ENCODE measurements at regions not wholly inside any gene's neighbourhood (a gene's known extent, or its start where the extent isn't known, plus 50 kb on each side); places are given as distances from the start of the nearest gene placed in this dataset.

DNA sequence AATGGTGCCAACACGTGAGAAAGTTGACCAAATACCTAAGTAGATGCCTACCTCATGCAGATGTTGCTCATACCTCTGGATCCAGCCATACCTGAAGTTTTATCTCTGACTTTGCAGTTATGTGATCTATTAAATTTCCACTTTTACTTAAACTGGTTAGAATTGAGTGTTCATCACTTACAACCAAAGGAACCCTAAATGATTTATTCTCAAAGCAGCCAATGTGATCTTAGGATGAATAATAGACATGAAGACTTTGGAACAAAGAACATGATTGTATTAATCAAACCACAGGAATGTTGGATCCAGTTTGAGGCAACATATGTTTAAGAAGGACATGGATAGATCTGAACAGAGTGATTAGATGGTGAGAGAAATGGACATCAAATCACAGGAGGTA lies 68.7 kb downstream of the IRX6 start:
- TF ChIP-seq POLR2AphosphoS5 (IDR thresholded peaks at IDR 0.05): no peak
- TF ChIP-seq, protein P1, sequence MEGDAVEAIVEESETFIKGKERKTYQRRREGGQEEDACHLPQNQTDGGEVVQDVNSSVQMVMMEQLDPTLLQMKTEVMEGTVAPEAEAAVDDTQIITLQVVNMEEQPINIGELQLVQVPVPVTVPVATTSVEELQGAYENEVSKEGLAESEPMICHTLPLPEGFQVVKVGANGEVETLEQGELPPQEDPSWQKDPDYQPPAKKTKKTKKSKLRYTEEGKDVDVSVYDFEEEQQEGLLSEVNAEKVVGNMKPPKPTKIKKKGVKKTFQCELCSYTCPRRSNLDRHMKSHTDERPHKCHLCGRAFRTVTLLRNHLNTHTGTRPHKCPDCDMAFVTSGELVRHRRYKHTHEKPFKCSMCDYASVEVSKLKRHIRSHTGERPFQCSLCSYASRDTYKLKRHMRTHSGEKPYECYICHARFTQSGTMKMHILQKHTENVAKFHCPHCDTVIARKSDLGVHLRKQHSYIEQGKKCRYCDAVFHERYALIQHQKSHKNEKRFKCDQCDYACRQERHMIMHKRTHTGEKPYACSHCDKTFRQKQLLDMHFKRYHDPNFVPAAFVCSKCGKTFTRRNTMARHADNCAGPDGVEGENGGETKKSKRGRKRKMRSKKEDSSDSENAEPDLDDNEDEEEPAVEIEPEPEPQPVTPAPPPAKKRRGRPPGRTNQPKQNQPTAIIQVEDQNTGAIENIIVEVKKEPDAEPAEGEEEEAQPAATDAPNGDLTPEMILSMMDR (IDR thresholded peaks at IDR 0.05): no peak
- TF ChIP-seq POLR2A (IDR thresholded peaks at IDR 0.05): no peak
